Right cardiac atrium (tissue), 5 donors: ENCODE measurements at regions not wholly inside any gene's neighbourhood (a gene's known extent, or its start where the extent isn't known, plus 50 kb on each side); places are given as distances from the start of the nearest gene placed in this dataset.

Experiments used
- ATAC-seq, 2 donors: fragments of 200-7000 bp; cut with Tn5 transposase; one replicate each; pipeline versions ENCODE4 v1.8.0 to v1.9.1; 2020; ENCODE audit warnings: moderate library complexity in 2 of 2, mild to moderate bottlenecking in 1 of 2
- DNase-seq, 3 donors: peaks; one replicate each; pipeline ENCODE4 v3.0.0-alpha.2; 2020
- H3K27ac ChIP-seq: one replicate; pipeline ENCODE4 v1.5.1; 2013; ENCODE audit warnings: mild to moderate bottlenecking, low read length, control low read depth, moderate library complexity
- H3K27me3 ChIP-seq: one replicate; pipeline ENCODE4 v1.6.1; 2013; ENCODE audit not compliant: control insufficient read depth, insufficient read depth
- H3K4me1 ChIP-seq: one replicate; pipeline ENCODE4 v1.6.1; 2013; ENCODE audit warnings: low read length; ENCODE audit not compliant: control insufficient read depth, insufficient read depth
- H3K4me3 ChIP-seq: one replicate; pipeline ENCODE4 v1.5.1; 2013; ENCODE audit warnings: low read length, control low read depth
- H3K9me3 ChIP-seq: one replicate; pipeline ENCODE4 v1.6.1; 2013; ENCODE audit warnings: low read length; ENCODE audit not compliant: control insufficient read depth
- WGBS: extraction: QIAGEN DNeasy Blood & Tissue Kit; methylation state at CpG from one replicate; pipeline ENCODE4 v1.1.7; 2013; 5-methylcytosine and 5-hydroxymethylcytosine counted together
- intact Hi-C, 4 donors: fragments of 100-400 bp; cut with DNase I; formaldehyde crosslinking; loops; one replicate each; pipeline versions ENCODE4 v1.11.0 to v1.14.0; 2022 to 2023
- donor health status: healthy with polysubstance abuse.
- donor health status: DM: no; HTN: yes; CAD: no.
- donor health status: DM: no; HTN: no; CAD: no.
- donor health status: DM: no; HTN: yes; CAD: no; lungs with severe emphysema.
- donor health status: DM: yes; HTN: yes; CAD: no.

DNA sequence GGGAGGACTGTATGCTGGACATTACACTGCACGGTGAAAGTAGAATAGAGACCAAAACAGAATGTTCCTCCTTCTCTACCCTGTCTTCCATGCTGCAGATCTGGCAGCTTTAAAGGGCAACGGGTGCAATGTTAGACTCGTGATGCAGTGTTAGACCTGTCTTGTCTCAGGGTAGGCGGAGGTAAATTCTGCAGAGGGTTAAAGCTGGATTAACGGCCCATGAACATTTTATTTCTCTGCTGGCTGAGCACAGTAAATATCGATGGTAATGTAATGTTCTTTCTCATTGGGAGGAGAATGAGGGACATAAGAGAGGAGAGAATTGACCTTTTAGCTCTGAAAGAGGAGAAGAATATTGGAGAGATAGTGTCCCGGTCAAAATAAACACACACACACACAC is 178.9 kb downstream of the NMUR2 start:
- Histone ChIP-seq H3K9me3 (no peaks in the 10 kb centered on the region), H3K4me3 (no peak overlapping the region), H3K27me3 (no peaks in the 10 kb centered on the region), H3K27ac (no peak overlapping the region), H3K4me1 (no peaks in the 10 kb centered on the region)
- no peak for ATAC-seq
- 78% methylated on average over 7 of the region's 7 CpGs for WGBS
- no peak for DNase-seq
- intact Hi-C loops, result no loop called here

DNA sequence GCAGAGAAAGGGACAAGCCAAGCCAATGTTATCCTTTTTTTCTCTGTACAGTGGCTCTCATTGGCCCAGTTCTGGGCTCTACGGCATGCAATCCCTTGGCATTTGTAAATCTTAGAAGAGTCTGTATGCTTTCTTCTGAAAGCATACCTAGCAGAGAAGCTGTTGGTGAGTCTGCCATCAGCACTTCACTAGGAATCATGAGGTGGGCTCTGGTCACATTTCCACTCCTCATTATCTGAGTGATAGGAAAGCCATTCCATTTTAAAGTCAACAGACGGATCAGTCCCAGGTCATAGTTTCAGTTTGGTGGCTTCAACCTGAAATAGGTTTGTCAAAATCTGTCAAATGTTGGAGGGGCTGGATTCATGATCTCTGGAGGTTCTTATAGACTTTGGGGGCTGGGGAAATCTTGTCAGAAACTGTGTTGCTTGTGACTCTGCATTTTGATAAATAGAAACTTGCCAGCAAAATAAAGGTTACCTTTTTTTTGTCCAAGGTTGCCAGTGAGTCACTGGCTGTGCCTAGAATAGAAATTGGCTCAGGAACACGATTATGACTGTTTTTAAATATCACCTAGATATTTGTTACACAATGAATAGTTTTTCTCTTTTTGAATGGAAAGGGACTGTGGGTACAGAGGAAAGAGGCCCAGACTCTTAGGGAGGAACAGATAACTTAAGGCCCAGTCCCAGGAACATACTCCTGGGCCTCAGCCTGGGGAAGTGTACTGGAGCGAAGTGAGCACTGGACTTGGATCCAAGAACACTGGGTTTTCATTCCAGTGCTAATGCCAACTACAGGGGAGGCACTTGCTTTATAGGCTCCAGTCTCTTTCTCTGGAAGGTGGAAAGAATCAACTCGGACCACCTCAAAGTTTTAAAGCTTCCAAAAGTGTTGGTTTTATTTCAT is 183.1 kb downstream of the NMUR2 start:
- ATAC-seq (peak in 1 of 2 donors; percentile 36), DNase-seq (no peak)
- no peaks in the 10 kb centered on the region for H3K9me3 ChIP-seq
- no peak overlapping the region for H3K27ac ChIP-seq
- intact Hi-C loops, result no loop called here
- 52% methylated on average over 5 of the region's 5 CpGs for WGBS
- H3K27me3 ChIP-seq, result no peaks in the 10 kb centered on the region
- no peaks in the 10 kb centered on the region for H3K4me1 ChIP-seq
- no peak overlapping the region for H3K4me3 ChIP-seq

GRCh38 chr5:152218694-152219093 is 186.4 kb downstream of the NMUR2 start:
- intact Hi-C loops, result no loop called here
- Histone ChIP-seq H3K27me3 (no peaks in the 10 kb centered on the region), H3K9me3 (no peaks in the 10 kb centered on the region), H3K4me1 (no peaks in the 10 kb centered on the region), H3K27ac (no peak overlapping the region), H3K4me3 (no peak overlapping the region)
- DNase-seq (no peak), ATAC-seq (no peak)
- 60% methylated on average over 3 of the region's 3 CpGs for WGBS

DNA sequence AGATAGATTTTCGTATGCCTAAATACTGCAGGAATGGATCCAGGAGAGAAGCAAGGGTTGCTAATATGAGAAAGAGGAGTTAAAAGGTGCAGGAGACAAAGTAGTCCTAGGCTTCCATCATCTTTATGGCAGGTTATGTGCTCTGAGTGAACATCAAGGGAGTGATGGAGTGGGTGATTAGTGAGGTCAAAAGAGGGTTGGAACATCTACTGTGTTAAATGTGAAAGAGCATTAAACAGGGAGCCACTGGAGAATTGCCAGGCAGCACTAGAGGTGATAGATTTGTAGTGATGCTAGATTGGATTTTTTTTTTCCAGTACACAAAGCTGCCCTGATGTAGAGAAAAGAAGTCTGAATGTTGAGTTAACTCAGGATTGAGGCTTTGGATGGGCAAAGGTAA is 199.3 kb downstream of the NMUR2 start:
- Histone ChIP-seq H3K27me3 (no peaks in the 10 kb centered on the region), H3K27ac (no peak overlapping the region), H3K9me3 (no peaks in the 10 kb centered on the region), H3K4me3 (no peak overlapping the region), H3K4me1 (no peaks in the 10 kb centered on the region)
- 0% methylated on average over 1 of the region's 1 CpG for WGBS
- ATAC-seq (no peak), DNase-seq (no peak)
- intact Hi-C loops, result no loop called here

- intact Hi-C loops, result no loop called here
- whole genome bisulfite sequencing, result 99% methylated on average over 1 of the region's 1 CpG
Measured at GRCh38 chr5:152202321-152202720, 202.8 kb downstream of the NMUR2 start.

GRCh38 chr5:152193391-152194107 is 211.5 kb downstream of the NMUR2 start:
- Histone ChIP-seq H3K27ac (no peak overlapping the region), H3K4me3 (no peak overlapping the region), H3K9me3 (no peaks in the 10 kb centered on the region), H3K27me3 (no peaks in the 10 kb centered on the region), H3K4me1 (no peaks in the 10 kb centered on the region)
- intact Hi-C loops, result no loop called here
- DNase-seq (no peak), ATAC-seq (no peak)

More at GRCh38 chr5:152202321-152202720, 202.8 kb downstream of the NMUR2 start:
- Histone ChIP-seq H3K27ac (no peak overlapping the region), H3K4me1 (no peaks in the 10 kb centered on the region), H3K4me3 (no peak overlapping the region), H3K27me3 (no peaks in the 10 kb centered on the region), H3K9me3 (no peaks in the 10 kb centered on the region)
- DNase-seq (no peak), ATAC-seq (no peak)

GRCh38 chr5:152188251-152188650 is 216.8 kb downstream of the NMUR2 start:
- Histone ChIP-seq H3K9me3 (no peaks in the 10 kb centered on the region), H3K4me1 (no peaks in the 10 kb centered on the region), H3K4me3 (no peak overlapping the region), H3K27ac (no peak overlapping the region), H3K27me3 (no peaks in the 10 kb centered on the region)
- DNase-seq, result no peak
- intact Hi-C loops, result no loop called here
- peak; percentile 49 to 82 for ATAC-seq

DNA sequence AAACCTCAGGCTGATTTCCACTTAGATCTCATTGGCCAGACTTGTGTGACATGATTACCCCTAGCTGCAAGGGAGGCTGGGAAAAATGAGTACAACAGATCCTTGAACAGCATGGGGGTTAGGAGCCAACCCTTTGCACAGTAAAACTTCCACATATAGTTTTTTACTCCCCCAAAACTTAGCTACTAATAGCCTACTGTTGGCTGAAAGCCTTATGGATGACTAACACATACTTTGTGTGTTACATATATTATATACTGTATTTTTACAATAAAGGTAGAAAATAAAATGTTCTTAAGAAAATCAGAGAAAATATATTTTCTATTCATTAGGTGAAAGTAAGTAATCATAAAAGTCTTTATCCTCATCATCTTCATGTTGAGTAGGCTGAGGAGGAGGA is 217.4 kb downstream of the NMUR2 start:
- H3K27ac ChIP-seq, result no peak overlapping the region
- intact Hi-C loops, result no loop called here
- ATAC-seq (no peak), DNase-seq (no peak)
- no peaks in the 10 kb centered on the region for H3K4me1 ChIP-seq
- H3K9me3 ChIP-seq, result no peaks in the 10 kb centered on the region
- no peaks in the 10 kb centered on the region for H3K27me3 ChIP-seq
- H3K4me3 ChIP-seq, result no peak overlapping the region

DNA sequence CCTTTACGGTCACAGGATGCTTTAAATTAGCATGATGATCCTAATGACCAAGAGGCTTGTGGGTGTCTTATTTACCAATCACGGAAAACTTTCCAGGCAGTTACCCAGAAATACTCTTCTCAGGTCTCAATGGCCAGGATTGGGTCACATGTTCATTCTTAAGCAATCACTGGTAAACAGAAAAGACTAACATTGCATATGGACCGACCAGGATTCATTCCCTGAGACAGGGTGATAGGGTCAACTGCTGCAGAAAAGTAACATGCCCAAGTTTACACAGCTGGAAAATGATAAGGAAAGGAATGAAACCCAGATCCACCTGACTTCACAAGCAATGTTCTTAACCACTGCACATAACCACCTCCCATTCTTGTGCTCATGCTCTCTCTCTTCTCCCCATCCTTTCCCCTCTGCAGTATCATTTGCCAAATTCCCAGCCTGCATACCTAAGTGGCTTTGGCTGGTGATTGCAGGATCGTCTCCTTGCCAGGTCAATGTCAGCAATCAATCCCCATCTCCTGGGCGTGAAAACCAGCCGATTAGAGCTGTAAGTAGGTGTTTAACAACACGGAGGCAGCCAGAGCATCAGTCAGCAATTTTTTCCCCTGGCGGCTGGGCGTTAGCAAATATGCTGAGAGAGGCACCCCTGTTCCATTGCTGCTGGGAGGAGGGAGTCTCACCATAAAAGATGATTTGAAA is 219.4 kb downstream of the NMUR2 start:
- Histone ChIP-seq H3K9me3 (no peaks in the 10 kb centered on the region), H3K27ac (no peak overlapping the region), H3K4me1 (no peaks in the 10 kb centered on the region), H3K27me3 (no peaks in the 10 kb centered on the region), H3K4me3 (no peak overlapping the region)
- DNase-seq (peak; percentile 15 to 65 (median 55)), ATAC-seq (peak; percentile 63 to 81)
- 33% methylated on average over 9 of the region's 9 CpGs for WGBS
- intact Hi-C loops, result no loop called here

- DNase-seq (no peak), ATAC-seq (no peak)
- Histone ChIP-seq H3K27ac (no peak overlapping the region), H3K4me3 (no peak overlapping the region), H3K27me3 (no peaks in the 10 kb centered on the region), H3K4me1 (no peaks in the 10 kb centered on the region), H3K9me3 (no peaks in the 10 kb centered on the region)
- intact Hi-C loops, result no loop called here
- WGBS, result 66% methylated on average over 2 of the region's 2 CpGs
Measured at GRCh38 chr5:152184266-152184665, 220.8 kb downstream of the NMUR2 start.

DNA sequence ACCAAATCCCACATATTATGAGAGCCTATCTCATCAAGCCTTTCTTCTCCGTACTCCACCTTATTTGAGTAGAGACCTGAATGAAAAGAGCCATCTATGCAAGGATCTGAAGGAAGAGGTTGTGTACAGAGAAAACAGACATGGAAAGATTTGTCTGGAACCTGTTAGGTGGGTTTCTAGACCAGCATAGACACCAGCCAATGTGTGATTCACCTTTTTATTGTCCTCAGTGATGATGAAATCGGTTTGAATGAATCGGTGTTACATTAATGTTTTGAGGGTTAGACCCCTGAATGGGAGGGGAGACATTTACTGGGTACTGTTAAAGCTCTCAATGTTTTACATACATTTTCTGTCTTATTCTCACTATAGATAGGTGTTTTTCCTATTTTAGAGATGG is 223.6 kb downstream of the NMUR2 start:
- no peaks in the 10 kb centered on the region for H3K4me1 ChIP-seq
- no peak for ATAC-seq
- no peak for DNase-seq
- 87% methylated on average over 3 of the region's 3 CpGs for WGBS
- intact Hi-C loops, result no loop called here
- no peaks in the 10 kb centered on the region for H3K27me3 ChIP-seq
- H3K9me3 ChIP-seq, result no peaks in the 10 kb centered on the region
- no peak overlapping the region for H3K4me3 ChIP-seq
- no peak overlapping the region for H3K27ac ChIP-seq
